ENCODE measurements at regions not wholly inside any gene's neighbourhood (a gene's known extent, or its start where the extent isn't known, plus 50 kb on each side); places are given as distances from the start of the nearest gene placed in this dataset.
A peak's percentile ranks its signal among the peaks of the same experiment; 100 is the strongest.

- Histone ChIP-seq H3K4me1 (no peaks in the 10 kb centered on the region), H3K27ac (no peak overlapping the region), H3K27me3 (no peaks in the 10 kb centered on the region), H3K36me3 (no peaks in the 10 kb centered on the region), H3K9me3 (no peaks in the 10 kb centered on the region), H3K4me3 (no peak overlapping the region)
- no peak for DNase-seq
- TF ChIP-seq, protein P1, sequence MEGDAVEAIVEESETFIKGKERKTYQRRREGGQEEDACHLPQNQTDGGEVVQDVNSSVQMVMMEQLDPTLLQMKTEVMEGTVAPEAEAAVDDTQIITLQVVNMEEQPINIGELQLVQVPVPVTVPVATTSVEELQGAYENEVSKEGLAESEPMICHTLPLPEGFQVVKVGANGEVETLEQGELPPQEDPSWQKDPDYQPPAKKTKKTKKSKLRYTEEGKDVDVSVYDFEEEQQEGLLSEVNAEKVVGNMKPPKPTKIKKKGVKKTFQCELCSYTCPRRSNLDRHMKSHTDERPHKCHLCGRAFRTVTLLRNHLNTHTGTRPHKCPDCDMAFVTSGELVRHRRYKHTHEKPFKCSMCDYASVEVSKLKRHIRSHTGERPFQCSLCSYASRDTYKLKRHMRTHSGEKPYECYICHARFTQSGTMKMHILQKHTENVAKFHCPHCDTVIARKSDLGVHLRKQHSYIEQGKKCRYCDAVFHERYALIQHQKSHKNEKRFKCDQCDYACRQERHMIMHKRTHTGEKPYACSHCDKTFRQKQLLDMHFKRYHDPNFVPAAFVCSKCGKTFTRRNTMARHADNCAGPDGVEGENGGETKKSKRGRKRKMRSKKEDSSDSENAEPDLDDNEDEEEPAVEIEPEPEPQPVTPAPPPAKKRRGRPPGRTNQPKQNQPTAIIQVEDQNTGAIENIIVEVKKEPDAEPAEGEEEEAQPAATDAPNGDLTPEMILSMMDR (IDR thresholded peaks at IDR 0.05) = no peak
- intact Hi-C loops (cut with DNase I; ENCODE audit: low total_unique reads) = no loop called here
These were observed 213.1 kb upstream of the LRIG1 start for GRCh38 chr3:66713921-66714320.

GRCh38 chr3:66715806-66716205, 215.0 kb upstream of the LRIG1 start:
- Histone ChIP-seq H3K4me3 (no peak overlapping the region), H3K27me3 (no peaks in the 10 kb centered on the region), H3K4me1 (no peaks in the 10 kb centered on the region), H3K27ac (no peak overlapping the region), H3K9me3 (no peaks in the 10 kb centered on the region), H3K36me3 (no peaks in the 10 kb centered on the region)
- TF ChIP-seq, protein P1 (IDR thresholded peaks at IDR 0.05) = no peak
- intact Hi-C loops (cut with DNase I; ENCODE audit: low total_unique reads) = no loop called here
- DNase-seq = no peak

- Histone ChIP-seq H3K27me3 (no peaks in the 10 kb centered on the region), H3K36me3 (no peaks in the 10 kb centered on the region), H3K27ac (no peak overlapping the region), H3K4me3 (no peak overlapping the region), H3K4me1 (peaks cover 0 to 8% (median 0%) of the 10 kb centered on the region in 4 donors), H3K9me3 (no peaks in the 10 kb centered on the region)
- intact Hi-C loops (cut with DNase I; ENCODE audit: low total_unique reads) = no loop called here
- TF ChIP-seq, protein P1 (IDR thresholded peaks at IDR 0.05) = no peak
- DNase-seq = no peak
These were observed 217.0 kb upstream of the LRIG1 start for GRCh38 chr3:66717806-66718205.

DNA sequence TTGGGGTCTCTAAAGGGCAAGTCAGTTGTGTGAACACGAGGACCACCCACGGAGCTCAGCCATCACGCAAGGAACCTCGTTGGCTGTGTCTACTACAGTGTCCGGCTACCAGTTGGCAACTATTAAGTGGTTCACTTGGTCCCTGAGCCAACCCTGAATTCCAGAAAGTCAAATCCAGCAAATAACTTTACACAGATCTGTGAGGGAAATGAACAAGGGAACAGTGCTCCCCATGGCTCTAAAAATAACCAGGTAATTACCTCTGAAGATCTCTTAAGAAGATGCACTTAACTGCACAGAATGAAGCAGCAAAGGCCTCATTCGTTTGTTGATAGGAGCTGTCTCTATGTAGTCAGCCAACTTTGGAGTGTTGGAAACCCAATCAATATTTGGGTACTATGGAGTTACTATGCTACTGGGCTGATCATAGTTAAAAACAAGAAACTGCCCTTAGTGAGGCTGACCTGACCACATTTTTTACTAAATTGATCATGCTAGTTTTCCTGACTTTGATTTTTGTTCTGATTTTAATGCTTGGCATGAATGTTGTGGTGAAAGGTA, 219.1 kb upstream of the LRIG1 start:
- Histone ChIP-seq H3K36me3 (no peaks in the 10 kb centered on the region), H3K4me1 (peaks cover 0 to 21% (median 3%) of the 10 kb centered on the region in 4 donors), H3K27me3 (no peaks in the 10 kb centered on the region), H3K9me3 (no peaks in the 10 kb centered on the region), H3K4me3 (no peak overlapping the region), H3K27ac (no peak overlapping the region)
- intact Hi-C loops (cut with DNase I; ENCODE audit: low total_unique reads) = no loop called here
- TF ChIP-seq, protein P1 (IDR thresholded peaks at IDR 0.05) = no peak
- no peak for DNase-seq

- Histone ChIP-seq H3K27me3 (no peaks in the 10 kb centered on the region), H3K27ac (no peak overlapping the region), H3K9me3 (no peaks in the 10 kb centered on the region), H3K36me3 (no peaks in the 10 kb centered on the region), H3K4me1 (peaks cover 0 to 21% (median 3%) of the 10 kb centered on the region in 4 donors), H3K4me3 (no peak overlapping the region)
- intact Hi-C loops (cut with DNase I; ENCODE audit: low total_unique reads) = no loop called here
- TF ChIP-seq, protein P1 (IDR thresholded peaks at IDR 0.05) = no peak
- DNase-seq = no peak
These were observed 219.7 kb upstream of the LRIG1 start for GRCh38 chr3:66720508-66720907.

GRCh38 chr3:66722675-66723074, 221.9 kb upstream of the LRIG1 start:
- DNase-seq = peak; percentile 69 to 80
- Histone ChIP-seq H3K36me3 (no peaks in the 10 kb centered on the region), H3K4me1 (peaks cover 0 to 29% (median 3%) of the 10 kb centered on the region in 4 donors), H3K4me3 (no peak overlapping the region), H3K27me3 (no peaks in the 10 kb centered on the region), H3K27ac (peak overlapping the region; percentile 67 to 70), H3K9me3 (no peaks in the 10 kb centered on the region)
- TF ChIP-seq, protein P1 (IDR thresholded peaks at IDR 0.05) = no peak
- intact Hi-C loops (cut with DNase I; ENCODE audit: low total_unique reads) = no loop called here
